ENCODE measurements at regions not wholly inside any gene's neighbourhood (a gene's known extent, or its start where the extent isn't known, plus 50 kb on each side); places are given as distances from the start of the nearest gene placed in this dataset.

DNA sequence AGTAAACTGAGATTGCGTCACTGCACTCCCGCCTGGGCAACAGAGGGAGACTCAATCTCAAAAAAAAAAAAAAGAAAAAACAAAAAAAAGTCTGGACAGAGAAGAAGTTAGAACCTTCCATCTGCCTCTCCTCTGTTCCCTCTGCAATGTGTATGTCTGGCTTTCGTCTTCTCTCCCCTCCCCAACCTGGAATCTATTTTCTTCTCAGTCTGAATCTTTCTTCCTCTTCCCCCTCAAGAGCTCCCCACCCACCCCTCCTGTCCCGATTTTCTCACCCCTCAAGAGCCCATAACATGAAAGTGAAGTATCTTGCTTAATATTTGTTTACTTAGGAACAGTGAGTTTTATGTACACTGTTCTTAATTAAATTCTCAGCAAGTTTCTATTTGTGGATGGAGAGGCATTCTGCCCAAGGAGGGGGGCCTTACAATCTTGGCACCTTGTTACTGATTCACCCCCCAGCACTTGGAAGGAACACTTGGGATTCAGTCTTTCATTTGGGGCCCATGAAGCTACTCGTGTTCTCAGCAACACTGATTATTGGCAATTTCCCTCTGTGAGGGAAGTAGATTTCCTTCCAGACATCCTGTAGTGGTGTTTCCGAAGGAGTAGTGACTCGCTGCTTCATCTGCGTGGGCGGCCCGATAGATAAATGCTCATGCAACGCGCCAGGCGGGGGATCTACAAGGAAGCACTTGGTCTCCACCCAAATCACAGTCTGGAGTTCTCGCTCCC lies 69.3 kb upstream of the SRSF6 start:
- no peak for TF ChIP-seq EZH2 (IDR thresholded peaks at IDR 0.05; ENCODE audit: borderline replicate concordance, low read depth, low read length, severe bottlenecking)
- TF ChIP-seq, protein P1, sequence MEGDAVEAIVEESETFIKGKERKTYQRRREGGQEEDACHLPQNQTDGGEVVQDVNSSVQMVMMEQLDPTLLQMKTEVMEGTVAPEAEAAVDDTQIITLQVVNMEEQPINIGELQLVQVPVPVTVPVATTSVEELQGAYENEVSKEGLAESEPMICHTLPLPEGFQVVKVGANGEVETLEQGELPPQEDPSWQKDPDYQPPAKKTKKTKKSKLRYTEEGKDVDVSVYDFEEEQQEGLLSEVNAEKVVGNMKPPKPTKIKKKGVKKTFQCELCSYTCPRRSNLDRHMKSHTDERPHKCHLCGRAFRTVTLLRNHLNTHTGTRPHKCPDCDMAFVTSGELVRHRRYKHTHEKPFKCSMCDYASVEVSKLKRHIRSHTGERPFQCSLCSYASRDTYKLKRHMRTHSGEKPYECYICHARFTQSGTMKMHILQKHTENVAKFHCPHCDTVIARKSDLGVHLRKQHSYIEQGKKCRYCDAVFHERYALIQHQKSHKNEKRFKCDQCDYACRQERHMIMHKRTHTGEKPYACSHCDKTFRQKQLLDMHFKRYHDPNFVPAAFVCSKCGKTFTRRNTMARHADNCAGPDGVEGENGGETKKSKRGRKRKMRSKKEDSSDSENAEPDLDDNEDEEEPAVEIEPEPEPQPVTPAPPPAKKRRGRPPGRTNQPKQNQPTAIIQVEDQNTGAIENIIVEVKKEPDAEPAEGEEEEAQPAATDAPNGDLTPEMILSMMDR (IDR thresholded peaks at IDR 0.05; ENCODE audit: borderline replicate concordance, extremely low read depth, low read length, poor library complexity, severe bottlenecking): no peak
